H1 (cell line): ENCODE measurements at regions not wholly inside any gene's neighbourhood (a gene's known extent, or its start where the extent isn't known, plus 50 kb on each side); places are given as distances from the start of the nearest gene placed in this dataset.

Experiments used
- CTCF ChIA-PET: fragments of 300-600 bp; sonication (Branson Sonifier 250); formaldehyde crosslinking; loops from one replicate; lab custom pipeline; 2021; ENCODE audit not compliant: partially characterized antibody; lab: Charles Lee
- POLR2A ChIA-PET: fragments of 300-600 bp; sonication (Branson Sonifier 250); formaldehyde crosslinking; loops from one replicate; lab custom pipeline; 2021; ENCODE audit warnings: inconsistent platforms; ENCODE audit not compliant: partially characterized antibody; lab: Charles Lee
- DNase-seq, 2 experiments: peaks; one replicate each; pipeline versions ENCODE4 v3.0.0 to v3.0.0-alpha.2; 2010 to 2022; ENCODE audit warnings: low spot score in 2 of 2, low read depth in 1 of 2, mixed read lengths in 1 of 2
- FAIRE-seq: peaks from 2 replicates; lab custom pipeline; 2011; peaks lifted over from hg19 to GRCh38; lab: Jason Lieb, UNC
- H2AFZ ChIP-seq: 2 replicates; pipeline ENCODE4 v1.8.1; 2012; ENCODE audit warnings: low read length, inconsistent platforms
- H2AK5ac ChIP-seq: 2 replicates; pipeline ENCODE4 v1.6.1; 2013; ENCODE audit warnings: low read depth, low read length
- H2BK120ac ChIP-seq: replicated peaks from 2 replicates; pipeline ENCODE3; 2013; ENCODE audit warnings: low read depth, low read length, inconsistent platforms
- H2BK12ac ChIP-seq: 2 replicates; pipeline ENCODE4 v1.6.1; 2013; ENCODE audit warnings: low read depth, low read length
- H2BK15ac ChIP-seq: 2 replicates; pipeline ENCODE4 v1.6.1; 2013; ENCODE audit warnings: low read length
- H2BK20ac ChIP-seq: 2 replicates; pipeline ENCODE4 v1.6.1; 2013; ENCODE audit warnings: low read length
- H2BK5ac ChIP-seq: 2 replicates; pipeline ENCODE4 v1.6.1; 2013; ENCODE audit warnings: low read depth, low read length
- H3K14ac ChIP-seq: 2 replicates; pipeline ENCODE4 v1.6.1; 2013; ENCODE audit warnings: inconsistent platforms; ENCODE audit not compliant: insufficient read length
- H3K18ac ChIP-seq: 2 replicates; pipeline ENCODE4 v1.6.1; 2013; ENCODE audit warnings: low read length; ENCODE audit errors: extremely low read depth
- H3K23ac ChIP-seq: 2 replicates; pipeline ENCODE4 v1.6.1; 2013; ENCODE audit warnings: inconsistent platforms; ENCODE audit not compliant: insufficient read length
- H3K23me2 ChIP-seq: 2 replicates; pipeline ENCODE4 v1.6.1; 2013; ENCODE audit warnings: low read depth, low read length
- H3K27ac ChIP-seq: 2 replicates; pipeline ENCODE4 v1.6.1; 2011; ENCODE audit warnings: low read depth, low read length, inconsistent platforms
- H3K27me3 ChIP-seq, 4 experiments: replicated peaks in 1 of 4; 1 replicate in 1 of 4; 2 replicates in 3 of 4; pipeline versions ENCODE4 v1.6.1 to v1.8.1; 2011 to 2013; ENCODE audit warnings: low read length in 3 of 4, mild to moderate bottlenecking in 3 of 4, inconsistent platforms in 2 of 4, mixed read lengths in 2 of 4, moderate library complexity in 1 of 4; ENCODE audit not compliant: control insufficient read depth in 3 of 4, insufficient read depth in 3 of 4; ENCODE audit errors: extremely low read depth in 1 of 4
- H3K36me3 ChIP-seq, 4 experiments: 2 replicates each; pipeline versions ENCODE4 v1.6.1 to v1.8.1; 2011 to 2013; ENCODE audit warnings: mild to moderate bottlenecking in 4 of 4, low read length in 3 of 4, moderate library complexity in 2 of 4, control low read depth in 1 of 4, inconsistent platforms in 1 of 4; ENCODE audit not compliant: insufficient read depth in 4 of 4, control insufficient read depth in 2 of 4
- H3K4ac ChIP-seq: replicated peaks from 2 replicates; pipeline ENCODE3; 2013; ENCODE audit warnings: low read length, low read depth, mixed read lengths, inconsistent platforms; ENCODE audit not compliant: insufficient read length
- H3K4me1 ChIP-seq, 4 experiments: replicated peaks in 1 of 4; 1 replicate in 1 of 4; 2 replicates in 3 of 4; pipeline versions ENCODE4 v1.6.1 to v1.8.1; 2011 to 2013; ENCODE audit warnings: low read length in 3 of 4, inconsistent platforms in 2 of 4, mixed read lengths in 1 of 4; ENCODE audit not compliant: insufficient read depth in 4 of 4, control insufficient read depth in 3 of 4
- H3K4me2 ChIP-seq, 2 experiments: 2 replicates each; pipeline versions ENCODE4 v1.6.1 to v1.8.1; 2011 to 2013; ENCODE audit warnings: low read depth in 2 of 2, low read length in 2 of 2, control low read depth in 1 of 2, inconsistent platforms in 1 of 2, mild to moderate bottlenecking in 1 of 2; ENCODE audit not compliant: insufficient read depth in 1 of 2
- H3K4me3 ChIP-seq, 4 experiments: fragments of 200-600, 300-600 bp in 1 of 4; sonication (generic), shearing (Covaris generic), sonication (Bioruptor Twin) in 1 of 4; 2 replicates each; pipeline versions ENCODE4 v1.5.1 to v1.8.1; 2011 to 2016; ENCODE audit warnings: low read length in 4 of 4, low read depth in 3 of 4, control low read depth in 2 of 4, inconsistent platforms in 2 of 4, mild to moderate bottlenecking in 2 of 4, mixed read lengths in 1 of 4, moderate library complexity in 1 of 4; ENCODE audit not compliant: insufficient read depth in 2 of 4; ENCODE audit errors: extremely low read depth in 1 of 4
- H3K56ac ChIP-seq: replicated peaks from 2 replicates; pipeline ENCODE3; 2013; ENCODE audit warnings: low read depth, mild to moderate bottlenecking, mixed read lengths, low read length, inconsistent platforms; ENCODE audit not compliant: insufficient read length
- H3K79me1 ChIP-seq: 2 replicates; pipeline ENCODE4 v1.6.1; 2013; ENCODE audit warnings: low read depth, low read length, control low read depth
- H3K79me2 ChIP-seq, 2 experiments: 2 replicates each; pipeline versions ENCODE4 v1.6.1 to v1.8.1; 2012 to 2013; ENCODE audit warnings: low read length in 2 of 2, mild to moderate bottlenecking in 2 of 2, inconsistent platforms in 1 of 2; ENCODE audit not compliant: insufficient read depth in 2 of 2, control insufficient read depth in 1 of 2
- H3K9ac ChIP-seq, 4 experiments: replicated peaks in 1 of 4; 1 replicate in 1 of 4; 2 replicates in 3 of 4; pipeline versions ENCODE4 v1.6.1 to v1.8.1; 2011 to 2013; ENCODE audit warnings: low read depth in 3 of 4, low read length in 3 of 4, control low read depth in 2 of 4, mild to moderate bottlenecking in 2 of 4, moderate library complexity in 2 of 4, inconsistent platforms in 1 of 4; ENCODE audit errors: extremely low read depth in 1 of 4
- H3K9me3 ChIP-seq, 2 experiments: 2 replicates each; pipeline versions ENCODE4 v1.6.1 to v1.8.1; 2012 to 2013; ENCODE audit warnings: mild to moderate bottlenecking in 2 of 2, moderate library complexity in 2 of 2, control low read depth in 1 of 2, inconsistent platforms in 1 of 2, low read depth in 1 of 2, low read length in 1 of 2, mixed read lengths in 1 of 2; ENCODE audit not compliant: insufficient read depth in 2 of 2
- H4K20me1 ChIP-seq, 2 experiments: replicated peaks in 1 of 2; 2 replicates each; pipeline versions ENCODE3 to v1.8.1; 2011 to 2013; ENCODE audit warnings: inconsistent platforms in 2 of 2, low read length in 2 of 2, mild to moderate bottlenecking in 1 of 2; ENCODE audit not compliant: insufficient read depth in 2 of 2, control insufficient read depth in 1 of 2
- H4K5ac ChIP-seq: 2 replicates; pipeline ENCODE4 v1.6.1; 2013; ENCODE audit warnings: low read length, low read depth, mixed read lengths, inconsistent platforms; ENCODE audit not compliant: insufficient read length
- H4K8ac ChIP-seq: 2 replicates; pipeline ENCODE4 v1.8.0; 2013; ENCODE audit warnings: mild to moderate bottlenecking, moderate library complexity, low read length, inconsistent platforms; ENCODE audit not compliant: insufficient read depth; ENCODE audit errors: extremely low read depth
- H4K91ac ChIP-seq: replicated peaks from 2 replicates; pipeline ENCODE3; 2013; ENCODE audit warnings: low read length, mixed read lengths, inconsistent platforms; ENCODE audit not compliant: insufficient read length
- CHD2 ChIP-seq: IDR thresholded peaks from 2 replicates; pipeline ENCODE4 v1.6.1; 2012; ENCODE audit warnings: low read length, improper control_type of control experiment
- CTCF ChIP-seq, 3 experiments: IDR thresholded peaks; 1 replicate in 2 of 3; 2 replicates in 1 of 3; pipeline versions ENCODE4 v1.5.1 to v1.6.1; 2011; ENCODE audit warnings: low read length in 3 of 3, mild to moderate bottlenecking in 3 of 3, inconsistent platforms in 2 of 3, low read depth in 1 of 3, moderate library complexity in 1 of 3; ENCODE audit not compliant: insufficient read depth in 1 of 3; ENCODE audit errors: control extremely low read depth in 1 of 3
- EP300 ChIP-seq, 2 experiments: IDR thresholded peaks; 1 replicate in 1 of 2; 2 replicates in 1 of 2; pipeline ENCODE4 v1.6.1; 2011 to 2012; ENCODE audit warnings: low read depth in 2 of 2, low read length in 2 of 2, mild to moderate bottlenecking in 2 of 2, borderline replicate concordance in 1 of 2, inconsistent platforms in 1 of 2, moderate library complexity in 1 of 2
- JUND ChIP-seq: IDR thresholded peaks from 2 replicates; pipeline ENCODE4 v1.6.1; 2011; ENCODE audit warnings: mild to moderate bottlenecking, improper control_type of control experiment, low read length
- KDM5A ChIP-seq: fragments of 200-600 bp; IDR thresholded peaks from 2 replicates; pipeline ENCODE4 v1.7.1; 2012; ENCODE audit warnings: mild to moderate bottlenecking, low read length, inconsistent platforms, mixed read lengths
- POLR2AphosphoS5 ChIP-seq: IDR thresholded peaks from 2 replicates; pipeline ENCODE4 v1.6.1; 2011; ENCODE audit warnings: low read depth, low read length
- RBBP5 ChIP-seq: IDR thresholded peaks from 2 replicates; pipeline ENCODE4 v1.7.1; 2012; ENCODE audit warnings: low read depth, mild to moderate bottlenecking, inconsistent platforms, low read length, moderate library complexity, borderline replicate concordance
- TAF7 ChIP-seq: optimal IDR thresholded peaks from 2 replicates; pipeline ENCODE3; 2011; ENCODE audit warnings: low read depth, mild to moderate bottlenecking, inconsistent platforms, low read length, moderate library complexity, borderline replicate concordance
- TBP ChIP-seq: IDR thresholded peaks from 2 replicates; pipeline ENCODE4 v1.6.1; 2011; ENCODE audit warnings: low read depth, low read length, improper control_type of control experiment
- TEAD4 ChIP-seq: IDR thresholded peaks from 2 replicates; pipeline ENCODE4 v1.6.1; 2012; ENCODE audit warnings: low read depth, low read length, inconsistent platforms, mixed read lengths
- WGBS, 2 experiments: shearing (Covaris generic) in 1 of 2; methylation state at CpG; one replicate each; pipeline versions ENCODE4 v1.1.6 to v1.1.7; 2013 to 2015; ENCODE audit warnings: low lambda C conversion rate in 2 of 2, mixed read lengths in 2 of 2, inconsistent platforms in 1 of 2, low coverage in 1 of 2, missing lambda C conversion rate in 1 of 2; ENCODE audit not compliant: insufficient replicate concordance in 2 of 2, insufficient coverage in 1 of 2, insufficient read length in 1 of 2; ENCODE audit errors: extremely low coverage in 1 of 2, missing lambda C conversion rate in 1 of 2; 5-methylcytosine and 5-hydroxymethylcytosine counted together
- TF ChIP-seq, protein P1 (sequence below): IDR thresholded peaks from 2 replicates; pipeline ENCODE4 v1.6.1; 2011; ENCODE audit warnings: low read length, improper control_type of control experiment

GRCh38 chr18:11296946-11297345 lies 147.6 kb upstream of the PIEZO2 start:
- no peak overlapping the region for H3K9ac ChIP-seq
- H2BK15ac ChIP-seq, result no peak overlapping the region
- H3K14ac ChIP-seq, result no peak overlapping the region
- H2BK5ac ChIP-seq, result no peak overlapping the region
- H3K23me2 ChIP-seq, result no peaks in the 10 kb centered on the region
- H3K79me2 ChIP-seq, result no peaks in the 10 kb centered on the region
- no peaks in the 10 kb centered on the region for H3K4me1 ChIP-seq
- no peak overlapping the region for H2BK12ac ChIP-seq
- no peak overlapping the region for H2AK5ac ChIP-seq
- H4K20me1 ChIP-seq, result no peaks in the 10 kb centered on the region
- no peak overlapping the region for H3K27ac ChIP-seq
- WGBS, 2 experiments, result 91% methylated on average over 1 of the region's 1 CpG; no CpG with 5 or more reads in 1 of the 2 experiments
- H3K4me2 ChIP-seq, result no peak overlapping the region
- H3K4ac ChIP-seq, result no peak overlapping the region
- H3K79me1 ChIP-seq, result no peaks in the 10 kb centered on the region
- no peak overlapping the region for H3K4me3 ChIP-seq
- no peak overlapping the region for H4K91ac ChIP-seq
- DNase-seq, result no peak
- H3K36me3 ChIP-seq, result no peaks in the 10 kb centered on the region
- FAIRE-seq, result no peak
- TF ChIP-seq, protein P1, sequence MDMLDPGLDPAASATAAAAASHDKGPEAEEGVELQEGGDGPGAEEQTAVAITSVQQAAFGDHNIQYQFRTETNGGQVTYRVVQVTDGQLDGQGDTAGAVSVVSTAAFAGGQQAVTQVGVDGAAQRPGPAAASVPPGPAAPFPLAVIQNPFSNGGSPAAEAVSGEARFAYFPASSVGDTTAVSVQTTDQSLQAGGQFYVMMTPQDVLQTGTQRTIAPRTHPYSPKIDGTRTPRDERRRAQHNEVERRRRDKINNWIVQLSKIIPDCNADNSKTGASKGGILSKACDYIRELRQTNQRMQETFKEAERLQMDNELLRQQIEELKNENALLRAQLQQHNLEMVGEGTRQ, result no peak
- no peak for TF ChIP-seq TAF7
- TF ChIP-seq JUND, result no peak
- TF ChIP-seq KDM5A, result no peak
- no peak for TF ChIP-seq TBP
- no peak for TF ChIP-seq CTCF (IDR thresholded peaks at IDR 0.05; ENCODE audit: control extremely low read depth in 1 of 3, insufficient read depth in 1 of 3, low read depth in 1 of 3, low read length in 3 of 3)
- no peak for TF ChIP-seq EP300 (IDR thresholded peaks at IDR 0.05; ENCODE audit: borderline replicate concordance in 1 of 2, low read depth in 2 of 2, low read length in 2 of 2)
- TF ChIP-seq RBBP5, result no peak
- TF ChIP-seq TEAD4, result no peak
- TF ChIP-seq POLR2AphosphoS5, result no peak
- no peak for TF ChIP-seq CHD2
- H4K8ac ChIP-seq, result no peak overlapping the region
- no peaks in the 10 kb centered on the region for H3K9me3 ChIP-seq
- no peak overlapping the region for H2BK20ac ChIP-seq
- H3K27me3 ChIP-seq, result no peaks in the 10 kb centered on the region
- no peak overlapping the region for H3K56ac ChIP-seq
- CTCF ChIA-PET, result interaction anchor here (1.2 to 1.6 kb wide), 3 partner anchors 13 to 221 kb away, joined by 4 to 9 read pairs (median 4); no protein-coding TSS in a partner anchor
- H3K23ac ChIP-seq, result no peak overlapping the region
- no peak overlapping the region for H3K18ac ChIP-seq
- H4K5ac ChIP-seq, result no peak overlapping the region
- POLR2A ChIA-PET, result no interaction called here
- H2AFZ ChIP-seq, result no peak overlapping the region
- no peak overlapping the region for H2BK120ac ChIP-seq
